ENCODE measurements at regions not wholly inside any gene's neighbourhood (a gene's known extent, or its start where the extent isn't known, plus 50 kb on each side); places are given as distances from the start of the nearest gene placed in this dataset.

DNA sequence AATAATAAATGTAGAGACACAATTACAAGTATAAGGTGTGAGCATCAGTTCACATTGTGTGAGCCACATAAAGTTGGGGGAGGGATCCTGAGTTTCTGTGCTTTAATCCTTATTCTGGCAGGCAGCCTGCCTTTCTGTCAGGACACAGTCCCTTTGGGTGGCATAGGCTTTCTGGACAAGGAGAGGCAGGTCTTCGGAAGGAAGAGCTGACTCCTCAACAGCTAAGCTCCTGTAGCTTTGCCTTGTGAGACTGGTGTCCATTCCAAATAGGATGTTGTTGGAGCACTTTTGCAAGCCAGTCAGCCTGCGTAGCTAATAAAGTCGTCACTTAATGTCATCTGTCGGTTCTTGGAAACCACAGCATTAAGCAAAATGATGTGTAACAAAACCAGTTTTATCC, 151.9 kb upstream of the MCTP2 start:
- no peak overlapping the region for H4K8ac ChIP-seq (ENCODE audit: low read depth in 2 of 2, low read length in 2 of 2)
- no peak overlapping the region for H2BK120ac ChIP-seq (ENCODE audit: low read depth, low read length)
- no peak overlapping the region for H3K4me2 ChIP-seq (ENCODE audit: low read depth, low read length)
- no CpG with 5 or more reads among the region's 4 CpGs for WGBS, 2 experiments (ENCODE audit: extremely low coverage in 2 of 2, insufficient read length in 1 of 2)
- H3K79me1 ChIP-seq (ENCODE audit: low read depth in 1 of 2, low read length in 2 of 2) = no peaks in the 10 kb centered on the region
- dilution Hi-C loops (cut with HindIII; ENCODE audit: low sequenced_read_pairs, unreplicated experiment) = no loop called here
- no peaks in the 10 kb centered on the region for H4K20me1 ChIP-seq (ENCODE audit: insufficient read depth, low read length)
- H3K9me3 ChIP-seq (ENCODE audit: control insufficient read depth, insufficient read depth, low read length) = peaks cover 4% of the 10 kb centered on the region; the same call in 1 of the 2 replicates
- no peak overlapping the region for H2BK5ac ChIP-seq (ENCODE audit: low read depth, low read length, poor library complexity, severe bottlenecking)
- H4K91ac ChIP-seq (ENCODE audit: insufficient read depth, low read depth, low read length) = no peak overlapping the region
- H3K27ac ChIP-seq (ENCODE audit: insufficient read depth, low read length) = no peak overlapping the region
- H3K4ac ChIP-seq (ENCODE audit: low read depth, low read length) = no peak overlapping the region
- H3K14ac ChIP-seq (replicated peaks; ENCODE audit: low read depth, low read length) = no peak overlapping the region
- ChIA-PET CTCF (no interaction called here), POLR2A (ENCODE audit: unreplicated experiment) (no interaction called here)
- in situ Hi-C loops (cut with MboI; ENCODE audit: low sequenced_read_pairs) = no loop called here
- H3K56ac ChIP-seq (ENCODE audit: extremely low read depth, insufficient read depth, low read length) = no peak overlapping the region
- H4K5ac ChIP-seq (ENCODE audit: low read depth, low read length) = no peak overlapping the region
- H3K23ac ChIP-seq (ENCODE audit: low read depth, low read length) = no peak overlapping the region
- H2BK15ac ChIP-seq (ENCODE audit: low read depth, low read length) = no peak overlapping the region
- H2AK9ac ChIP-seq (replicated peaks; ENCODE audit: low read depth, low read length, poor library complexity) = no peak overlapping the region
- no peak for ATAC-seq (ENCODE audit: low read depth)
- no peaks in the 10 kb centered on the region for H3K27me3 ChIP-seq (ENCODE audit: control insufficient read depth, insufficient read depth, low read length)
- no peak overlapping the region for H2AK5ac ChIP-seq (ENCODE audit: low read depth, low read length)
- peaks cover 2% of the 10 kb centered on the region; the same call in 1 of the 2 replicates for H3K4me1 ChIP-seq (ENCODE audit: control insufficient read depth, insufficient read depth, low read length)
- H3K36me3 ChIP-seq (ENCODE audit: control insufficient read depth, insufficient read depth, low read length) = no peaks in the 10 kb centered on the region
- no peak overlapping the region for H2BK20ac ChIP-seq (ENCODE audit: low read depth, low read length)
- no TSS peak for BruUV-seq (replicated peaks)
- H3K9ac ChIP-seq (ENCODE audit: low read depth, low read length) = no peak overlapping the region
- intact Hi-C loops (cut with micrococcal nuclease) = no loop called here
- no peak for DNase-seq
- no peak overlapping the region for H3K4me3 ChIP-seq (ENCODE audit: insufficient read depth, low read depth, low read length)
- no peak overlapping the region for H3K18ac ChIP-seq (ENCODE audit: low read depth, low read length)
- H2AFZ ChIP-seq (replicated peaks; ENCODE audit: low read length, poor library complexity) = no peak overlapping the region
- TF ChIP-seq, protein P1, sequence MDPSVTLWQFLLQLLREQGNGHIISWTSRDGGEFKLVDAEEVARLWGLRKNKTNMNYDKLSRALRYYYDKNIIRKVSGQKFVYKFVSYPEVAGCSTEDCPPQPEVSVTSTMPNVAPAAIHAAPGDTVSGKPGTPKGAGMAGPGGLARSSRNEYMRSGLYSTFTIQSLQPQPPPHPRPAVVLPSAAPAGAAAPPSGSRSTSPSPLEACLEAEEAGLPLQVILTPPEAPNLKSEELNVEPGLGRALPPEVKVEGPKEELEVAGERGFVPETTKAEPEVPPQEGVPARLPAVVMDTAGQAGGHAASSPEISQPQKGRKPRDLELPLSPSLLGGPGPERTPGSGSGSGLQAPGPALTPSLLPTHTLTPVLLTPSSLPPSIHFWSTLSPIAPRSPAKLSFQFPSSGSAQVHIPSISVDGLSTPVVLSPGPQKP (IDR thresholded peaks at IDR 0.05; ENCODE audit: borderline replicate concordance, low read depth, low read length) = no peak
- no peak for TF ChIP-seq SMC3 (IDR thresholded peaks at IDR 0.05; ENCODE audit: low read depth, low read length)
- TF ChIP-seq RAD21 (IDR thresholded peaks at IDR 0.05; ENCODE audit: low read length) = no peak
- no peak for TF ChIP-seq MXI1 (IDR thresholded peaks at IDR 0.05; ENCODE audit: borderline replicate concordance, low read depth, low read length)
- TF ChIP-seq RFX5 (IDR thresholded peaks at IDR 0.05; ENCODE audit: low read depth, low read length) = no peak
- TF ChIP-seq, protein P2, sequence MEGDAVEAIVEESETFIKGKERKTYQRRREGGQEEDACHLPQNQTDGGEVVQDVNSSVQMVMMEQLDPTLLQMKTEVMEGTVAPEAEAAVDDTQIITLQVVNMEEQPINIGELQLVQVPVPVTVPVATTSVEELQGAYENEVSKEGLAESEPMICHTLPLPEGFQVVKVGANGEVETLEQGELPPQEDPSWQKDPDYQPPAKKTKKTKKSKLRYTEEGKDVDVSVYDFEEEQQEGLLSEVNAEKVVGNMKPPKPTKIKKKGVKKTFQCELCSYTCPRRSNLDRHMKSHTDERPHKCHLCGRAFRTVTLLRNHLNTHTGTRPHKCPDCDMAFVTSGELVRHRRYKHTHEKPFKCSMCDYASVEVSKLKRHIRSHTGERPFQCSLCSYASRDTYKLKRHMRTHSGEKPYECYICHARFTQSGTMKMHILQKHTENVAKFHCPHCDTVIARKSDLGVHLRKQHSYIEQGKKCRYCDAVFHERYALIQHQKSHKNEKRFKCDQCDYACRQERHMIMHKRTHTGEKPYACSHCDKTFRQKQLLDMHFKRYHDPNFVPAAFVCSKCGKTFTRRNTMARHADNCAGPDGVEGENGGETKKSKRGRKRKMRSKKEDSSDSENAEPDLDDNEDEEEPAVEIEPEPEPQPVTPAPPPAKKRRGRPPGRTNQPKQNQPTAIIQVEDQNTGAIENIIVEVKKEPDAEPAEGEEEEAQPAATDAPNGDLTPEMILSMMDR (conservative IDR thresholded peaks at IDR 0.05; ENCODE audit: low read depth, low read length) = no peak
- TF ChIP-seq POLR2A (IDR thresholded peaks at IDR 0.05; ENCODE audit: low read depth, low read length) = no peak
- no peak for TF ChIP-seq MAZ (IDR thresholded peaks at IDR 0.05; ENCODE audit: borderline replicate concordance, low read depth, low read length)
- no peak for TF ChIP-seq RCOR1 (IDR thresholded peaks at IDR 0.05; ENCODE audit: insufficient replicate concordance, low read length)
- TF ChIP-seq NFE2L2 (IDR thresholded peaks at IDR 0.05; ENCODE audit: low read depth, low read length) = no peak
- no peak for TF ChIP-seq CEBPB (IDR thresholded peaks at IDR 0.05; ENCODE audit: low read depth, low read length)
- TF ChIP-seq FOS (IDR thresholded peaks at IDR 0.05; ENCODE audit: low read depth, low read length) = no peak
- TF ChIP-seq BHLHE40 (IDR thresholded peaks at IDR 0.05; ENCODE audit: low read depth, low read length) = no peak
- TF ChIP-seq MAFK (IDR thresholded peaks at IDR 0.05; ENCODE audit: low read depth, low read length) = no peak
- TF ChIP-seq, protein P3, sequence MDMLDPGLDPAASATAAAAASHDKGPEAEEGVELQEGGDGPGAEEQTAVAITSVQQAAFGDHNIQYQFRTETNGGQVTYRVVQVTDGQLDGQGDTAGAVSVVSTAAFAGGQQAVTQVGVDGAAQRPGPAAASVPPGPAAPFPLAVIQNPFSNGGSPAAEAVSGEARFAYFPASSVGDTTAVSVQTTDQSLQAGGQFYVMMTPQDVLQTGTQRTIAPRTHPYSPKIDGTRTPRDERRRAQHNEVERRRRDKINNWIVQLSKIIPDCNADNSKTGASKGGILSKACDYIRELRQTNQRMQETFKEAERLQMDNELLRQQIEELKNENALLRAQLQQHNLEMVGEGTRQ (IDR thresholded peaks at IDR 0.05; ENCODE audit: low read depth, low read length) = no peak
- TF ChIP-seq CHD1 (IDR thresholded peaks at IDR 0.05; ENCODE audit: low read depth, low read length) = no peak
- H3K9me1 ChIP-seq (ENCODE audit: insufficient read depth, low read length) = no peaks in the 10 kb centered on the region
